Stomach (tissue), 8 donors: ENCODE measurements at regions not wholly inside any gene's neighbourhood (a gene's known extent, or its start where the extent isn't known, plus 50 kb on each side); places are given as distances from the start of the nearest gene placed in this dataset.

Experiments
- DNase-seq, 2 donors: peaks; one replicate each; pipeline versions ENCODE4 v3.0.0 to v3.0.0-alpha.2; 2013 to 2019
- H3K27ac ChIP-seq, 5 donors: fragments of 200-600 bp in 4 of 5; sonication (generic) in 4 of 5; one replicate each; pipeline ENCODE4 v1.5.1; 2013 to 2019; ENCODE audit warnings: mild to moderate bottlenecking in 1 of 5, moderate library complexity in 1 of 5
- H3K27me3 ChIP-seq, 3 donors: fragments of 200-600 bp; sonication (generic); one replicate each; pipeline ENCODE4 v1.5.1; 2017 to 2019; ENCODE audit warnings: mixed run types in 1 of 3
- H3K36me3 ChIP-seq, 4 donors: fragments of 200-600 bp; sonication (generic); 1 replicate in 3 of 4; 2 replicates in 1 of 4; pipeline ENCODE4 v1.5.1; 2016 to 2019
- H3K4me1 ChIP-seq, 4 donors: fragments of 200-600 bp; sonication (generic); one replicate each; pipeline ENCODE4 v1.5.1; 2016 to 2019
- H3K4me3 ChIP-seq, 4 donors: fragments of 200-600 bp; sonication (generic) in 3 of 4; one replicate each; pipeline ENCODE4 v1.5.1; 2016 to 2019; ENCODE audit warnings: mild to moderate bottlenecking in 1 of 4
- H3K9me3 ChIP-seq, 4 donors: fragments of 200-600 bp; sonication (generic); one replicate each; pipeline ENCODE4 v1.5.1; 2016 to 2019
- CTCF ChIP-seq, 7 experiments: fragments of 450-650 bp in 4 of 7; fragments of 200-600 bp in 3 of 7; sonication (generic) in 3 of 7; IDR thresholded peaks; one replicate each; pipeline ENCODE4 v1.5.1; 2016 to 2019; ENCODE audit warnings: antibody characterized with exemption in 7 of 7, control low read depth in 2 of 7, mild to moderate bottlenecking in 1 of 7
- EP300 ChIP-seq: sonication (generic); formaldehyde crosslinking; IDR thresholded peaks from one replicate; pipeline ENCODE4 v1.6.1; 2017; ENCODE audit warnings: antibody characterized with exemption
- POLR2A ChIP-seq, 4 donors: fragments of 450-650 bp; IDR thresholded peaks; one replicate each; pipeline ENCODE4 v1.6.1; 2016; ENCODE audit warnings: antibody characterized with exemption in 4 of 4, control low read depth in 2 of 4, mild to moderate bottlenecking in 1 of 4, moderate library complexity in 1 of 4
- POLR2AphosphoS5 ChIP-seq, 3 donors: sonication (generic); formaldehyde crosslinking; IDR thresholded peaks; one replicate each; pipeline ENCODE4 v1.6.1; 2016; ENCODE audit warnings: antibody characterized with exemption in 3 of 3
- WGBS, 5 donors: extraction: QIAGEN DNeasy Blood & Tissue Kit in 3 of 5; methylation state at CpG; one replicate each; pipeline versions ENCODE4 v1.1.5 to v1.1.7; 2013 to 2018; 5-methylcytosine and 5-hydroxymethylcytosine counted together
- intact Hi-C: fragments of 100-400 bp; cut with DNase I; formaldehyde crosslinking; loops from one replicate; pipeline ENCODE4 v1.15.1; 2023; ENCODE audit warnings: low total_unique reads
- small RNA-seq, 4 donors: library from RNA; depleted of rRNA; stranded (forward); fragments of <200 nt; gene quantifications; one replicate each; pipeline ENCODE3, GENCODE V24; 2016
- donor health status: healthy with polysubstance abuse.
- donor health status: Bipolar disorder and iron deficiency.
- donor health status: healthy.

DNA sequence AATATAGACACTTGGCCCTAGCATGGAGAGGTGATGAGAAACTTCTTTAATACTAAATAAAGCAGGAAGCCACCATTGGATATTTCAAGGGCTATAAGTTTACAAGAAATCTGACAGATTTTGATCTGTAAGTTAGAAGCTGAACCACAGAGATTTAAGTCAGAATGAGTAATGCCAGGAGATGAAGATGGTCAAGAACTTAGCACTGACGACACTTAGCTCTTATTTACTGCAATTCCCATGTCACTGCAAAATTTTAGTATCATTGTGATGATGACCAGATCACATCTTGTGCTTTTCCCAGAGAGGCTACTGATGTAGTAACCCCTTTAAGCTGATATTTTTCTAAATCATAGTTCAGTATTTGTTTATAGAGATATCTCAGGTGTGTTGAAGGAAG lies 59.4 kb upstream of the CD96 start:
- no peak overlapping the region for H3K27ac ChIP-seq
- WGBS, 5 donors = 87 to 100% (median 92%) methylated on average over 1 of the region's 1 CpG
- H3K9me3 ChIP-seq = peaks cover 0 to 9% (median 2%) of the 10 kb centered on the region in 4 donors
- no peak for DNase-seq
- no peaks in the 10 kb centered on the region for H3K4me1 ChIP-seq
- H3K27me3 ChIP-seq = no peaks in the 10 kb centered on the region
- TF ChIP-seq POLR2AphosphoS5 (IDR thresholded peaks at IDR 0.05) (no peak), POLR2A (IDR thresholded peaks at IDR 0.05) (no peak), CTCF (IDR thresholded peaks at IDR 0.05) (no peak), EP300 (no peak)
- H3K4me3 ChIP-seq = no peak overlapping the region
- no peaks in the 10 kb centered on the region for H3K36me3 ChIP-seq
- intact Hi-C loops = no loop called here

GRCh38 chr3:111485086-111485485 lies 56.9 kb upstream of the CD96 start:
- TF ChIP-seq CTCF (IDR thresholded peaks at IDR 0.05) (no peak), POLR2A (IDR thresholded peaks at IDR 0.05) (no peak), POLR2AphosphoS5 (IDR thresholded peaks at IDR 0.05) (no peak), EP300 (no peak)
- no peak for DNase-seq
- intact Hi-C loops = no loop called here
- Histone ChIP-seq H3K4me1 (no peaks in the 10 kb centered on the region), H3K27ac (no peak overlapping the region), H3K27me3 (no peaks in the 10 kb centered on the region), H3K9me3 (peaks cover 0 to 11% (median 4%) of the 10 kb centered on the region in 4 donors), H3K4me3 (no peak overlapping the region), H3K36me3 (no peaks in the 10 kb centered on the region)
- WGBS, 5 donors = 89 to 98% (median 91%) methylated on average over 1 of the region's 1 CpG

Small RNA genes lying in the stretch of these regions (small RNA-seq; reads per million reads assigned to genes)
- gene ATP6V0CP2 = 0 reads per million in 4 donors
